ENCODE measurements at regions not wholly inside any gene's neighbourhood (a gene's known extent, or its start where the extent isn't known, plus 50 kb on each side); places are given as distances from the start of the nearest gene placed in this dataset.

DNA sequence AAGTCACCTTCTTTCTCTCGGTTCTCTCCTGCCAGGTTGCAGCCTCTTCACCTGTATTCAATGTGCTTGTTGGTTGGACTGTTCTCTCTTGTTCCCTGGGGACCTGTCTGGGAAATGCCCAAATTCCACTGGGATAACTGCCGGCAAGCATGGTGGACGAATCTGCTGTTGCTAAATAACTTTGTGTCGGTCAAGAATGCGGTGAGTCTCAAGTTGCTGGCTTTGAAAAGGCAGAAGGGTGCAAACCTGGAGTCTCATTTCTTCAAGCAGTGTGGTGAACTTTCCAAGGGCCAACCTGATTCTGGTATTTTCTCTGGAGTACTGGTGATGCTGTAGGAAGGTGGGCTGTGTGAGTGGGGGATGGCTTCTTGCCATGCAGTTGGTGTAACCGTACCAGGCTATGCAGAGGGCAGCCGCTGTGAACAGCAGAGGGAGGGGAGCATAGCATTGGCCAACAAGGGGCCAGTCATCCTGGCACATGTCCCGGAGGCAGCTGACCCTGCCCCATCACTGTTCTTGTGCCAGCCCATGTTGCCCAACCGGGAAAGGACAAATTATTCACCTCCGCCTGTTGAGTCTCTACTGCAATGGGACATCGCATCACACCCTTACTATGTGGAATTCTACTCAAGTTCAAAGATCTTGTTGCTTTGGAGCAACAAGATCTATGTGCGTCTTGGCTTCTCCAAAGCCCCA is 88.1 kb upstream of the SEC11C start:
- TF ChIP-seq, protein P1, sequence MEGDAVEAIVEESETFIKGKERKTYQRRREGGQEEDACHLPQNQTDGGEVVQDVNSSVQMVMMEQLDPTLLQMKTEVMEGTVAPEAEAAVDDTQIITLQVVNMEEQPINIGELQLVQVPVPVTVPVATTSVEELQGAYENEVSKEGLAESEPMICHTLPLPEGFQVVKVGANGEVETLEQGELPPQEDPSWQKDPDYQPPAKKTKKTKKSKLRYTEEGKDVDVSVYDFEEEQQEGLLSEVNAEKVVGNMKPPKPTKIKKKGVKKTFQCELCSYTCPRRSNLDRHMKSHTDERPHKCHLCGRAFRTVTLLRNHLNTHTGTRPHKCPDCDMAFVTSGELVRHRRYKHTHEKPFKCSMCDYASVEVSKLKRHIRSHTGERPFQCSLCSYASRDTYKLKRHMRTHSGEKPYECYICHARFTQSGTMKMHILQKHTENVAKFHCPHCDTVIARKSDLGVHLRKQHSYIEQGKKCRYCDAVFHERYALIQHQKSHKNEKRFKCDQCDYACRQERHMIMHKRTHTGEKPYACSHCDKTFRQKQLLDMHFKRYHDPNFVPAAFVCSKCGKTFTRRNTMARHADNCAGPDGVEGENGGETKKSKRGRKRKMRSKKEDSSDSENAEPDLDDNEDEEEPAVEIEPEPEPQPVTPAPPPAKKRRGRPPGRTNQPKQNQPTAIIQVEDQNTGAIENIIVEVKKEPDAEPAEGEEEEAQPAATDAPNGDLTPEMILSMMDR (IDR thresholded peaks at IDR 0.05): no peak
- no peak for TF ChIP-seq POLR2A (IDR thresholded peaks at IDR 0.05)
